Sigmoid colon (tissue), 4 donors: ENCODE measurements at regions not wholly inside any gene's neighbourhood (a gene's known extent, or its start where the extent isn't known, plus 50 kb on each side); places are given as distances from the start of the nearest gene placed in this dataset.

Source experiments
- CTCF ChIP-seq, 4 experiments: fragments of 450-650 bp in 3 of 4; fragments of 200-600 bp in 1 of 4; IDR thresholded peaks; one replicate each; pipeline ENCODE4 v1.5.1; 2016 to 2019; ENCODE audit warnings: antibody characterized with exemption in 4 of 4, mild to moderate bottlenecking in 3 of 4, moderate library complexity in 2 of 4
- EP300 ChIP-seq, 4 donors: sonication (generic); formaldehyde crosslinking; IDR thresholded peaks; one replicate each; pipeline ENCODE4 v1.6.1; 2017; ENCODE audit warnings: antibody characterized with exemption in 4 of 4
- POLR2A ChIP-seq, 2 donors: fragments of 450-650 bp; IDR thresholded peaks; one replicate each; pipeline ENCODE4 v1.6.1; 2016; ENCODE audit warnings: antibody characterized with exemption in 2 of 2, mild to moderate bottlenecking in 2 of 2, moderate library complexity in 2 of 2

- TF ChIP-seq CTCF (IDR thresholded peaks at IDR 0.05): no peak
- no peak for TF ChIP-seq EP300 (IDR thresholded peaks at IDR 0.05)
- TF ChIP-seq POLR2A (IDR thresholded peaks at IDR 0.05): no peak
These were observed 251.3 kb upstream of the KAZN start for GRCh38 chr1:14347186-14347585.
